DND-41 (cell line): ENCODE measurements at regions not wholly inside any gene's neighbourhood (a gene's known extent, or its start where the extent isn't known, plus 50 kb on each side); places are given as distances from the start of the nearest gene placed in this dataset.

ENCODE experiments used
- EZH2 ChIP-seq: IDR thresholded peaks from 3 replicates; pipeline ENCODE4 v1.6.1; 2012; ENCODE audit warnings: borderline replicate concordance, low read depth, mild to moderate bottlenecking, moderate library complexity, low read length, inconsistent platforms; ENCODE audit not compliant: severe bottlenecking
- TF ChIP-seq, protein P1 (sequence below): IDR thresholded peaks from 2 replicates; pipeline ENCODE4 v1.5.1; 2012; ENCODE audit warnings: borderline replicate concordance, low read length, moderate library complexity, mild to moderate bottlenecking; ENCODE audit not compliant: poor library complexity, severe bottlenecking; ENCODE audit errors: extremely low read depth

GRCh38 chr22:22410121-22410520 lies 98.4 kb downstream of the ZNF280B start:
- TF ChIP-seq, protein P1, sequence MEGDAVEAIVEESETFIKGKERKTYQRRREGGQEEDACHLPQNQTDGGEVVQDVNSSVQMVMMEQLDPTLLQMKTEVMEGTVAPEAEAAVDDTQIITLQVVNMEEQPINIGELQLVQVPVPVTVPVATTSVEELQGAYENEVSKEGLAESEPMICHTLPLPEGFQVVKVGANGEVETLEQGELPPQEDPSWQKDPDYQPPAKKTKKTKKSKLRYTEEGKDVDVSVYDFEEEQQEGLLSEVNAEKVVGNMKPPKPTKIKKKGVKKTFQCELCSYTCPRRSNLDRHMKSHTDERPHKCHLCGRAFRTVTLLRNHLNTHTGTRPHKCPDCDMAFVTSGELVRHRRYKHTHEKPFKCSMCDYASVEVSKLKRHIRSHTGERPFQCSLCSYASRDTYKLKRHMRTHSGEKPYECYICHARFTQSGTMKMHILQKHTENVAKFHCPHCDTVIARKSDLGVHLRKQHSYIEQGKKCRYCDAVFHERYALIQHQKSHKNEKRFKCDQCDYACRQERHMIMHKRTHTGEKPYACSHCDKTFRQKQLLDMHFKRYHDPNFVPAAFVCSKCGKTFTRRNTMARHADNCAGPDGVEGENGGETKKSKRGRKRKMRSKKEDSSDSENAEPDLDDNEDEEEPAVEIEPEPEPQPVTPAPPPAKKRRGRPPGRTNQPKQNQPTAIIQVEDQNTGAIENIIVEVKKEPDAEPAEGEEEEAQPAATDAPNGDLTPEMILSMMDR, result no peak
- no peak for TF ChIP-seq EZH2
